ENCODE measurements at regions not wholly inside any gene's neighbourhood (a gene's known extent, or its start where the extent isn't known, plus 50 kb on each side); places are given as distances from the start of the nearest gene placed in this dataset.

GRCh38 chr3:163779396-163780344 is 1298.6 kb downstream of the SI start:
- no peak for TF ChIP-seq CTCF (IDR thresholded peaks at IDR 0.05; ENCODE audit: low read depth, low read length, missing control alignments)
- H3K4me3 ChIP-seq (replicated peaks; ENCODE audit: low read depth, low read length) = no peak overlapping the region
- DNase-seq (ENCODE audit: extremely low read depth, low read depth) = no peak

- H3K4me3 ChIP-seq (replicated peaks; ENCODE audit: low read depth, low read length) = no peak overlapping the region
- TF ChIP-seq CTCF (IDR thresholded peaks at IDR 0.05; ENCODE audit: low read depth, low read length, missing control alignments) = no peak
- DNase-seq (ENCODE audit: extremely low read depth, low read depth) = no peak
These were observed 1301.6 kb downstream of the SI start for GRCh38 chr3:163776743-163777142.

- no peak overlapping the region for H3K4me3 ChIP-seq (replicated peaks; ENCODE audit: low read depth, low read length)
- DNase-seq (ENCODE audit: extremely low read depth, low read depth) = no peak
- no peak for TF ChIP-seq CTCF (IDR thresholded peaks at IDR 0.05; ENCODE audit: low read depth, low read length, missing control alignments)
These were observed 1305.2 kb downstream of the SI start for GRCh38 chr3:163773136-163773535.

- no peak for DNase-seq (ENCODE audit: extremely low read depth, low read depth)
- no peak for TF ChIP-seq CTCF (IDR thresholded peaks at IDR 0.05; ENCODE audit: low read depth, low read length, missing control alignments)
- no peak overlapping the region for H3K4me3 ChIP-seq (replicated peaks; ENCODE audit: low read depth, low read length)
These were observed 1310.2 kb downstream of the SI start for GRCh38 chr3:163768048-163768447.

- H3K4me3 ChIP-seq (replicated peaks; ENCODE audit: low read depth, low read length) = no peak overlapping the region
- TF ChIP-seq CTCF (IDR thresholded peaks at IDR 0.05; ENCODE audit: low read depth, low read length, missing control alignments) = no peak
- DNase-seq (ENCODE audit: extremely low read depth, low read depth) = no peak
These were observed 1312.2 kb downstream of the SI start for GRCh38 chr3:163766112-163766511.

- H3K4me3 ChIP-seq (replicated peaks; ENCODE audit: low read depth, low read length) = no peak overlapping the region
- no peak for DNase-seq (ENCODE audit: extremely low read depth, low read depth)
- TF ChIP-seq CTCF (IDR thresholded peaks at IDR 0.05; ENCODE audit: low read depth, low read length, missing control alignments) = no peak
These were observed 1325.3 kb downstream of the SI start for GRCh38 chr3:163753033-163753432.

Measured in HFF-Myc (cell line).